HS-27A (cell line): ENCODE measurements at regions not wholly inside any gene's neighbourhood (a gene's known extent, or its start where the extent isn't known, plus 50 kb on each side); places are given as distances from the start of the nearest gene placed in this dataset.

Experiments
- DNase-seq: peaks from one replicate; pipeline ENCODE4 v3.0.0-alpha.2; 2012; ENCODE audit warnings: low read depth, missing footprints

DNA sequence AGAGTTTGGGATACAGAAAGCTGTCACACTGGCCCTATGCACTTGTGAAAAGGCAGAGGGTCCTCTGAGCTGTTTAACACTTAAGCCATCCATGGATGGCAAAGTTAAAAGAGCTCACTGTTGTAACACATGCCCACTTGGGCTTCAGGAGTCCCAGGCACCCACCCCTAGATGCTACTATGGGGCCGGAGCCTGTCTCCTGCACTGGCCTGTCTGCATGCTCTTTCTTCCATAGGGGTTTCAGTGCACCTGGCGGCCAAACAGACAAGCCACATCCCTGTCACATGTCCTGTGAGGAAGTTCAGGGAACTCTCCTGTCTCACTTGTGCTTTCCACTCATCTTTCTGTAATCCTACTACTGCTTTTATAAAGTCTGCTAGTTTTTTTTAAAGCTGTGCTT, 2586.0 kb downstream of the PCDH7 start:
- DNase-seq = no peak

GRCh38 chr4:33316033-33316432, 2595.9 kb downstream of the PCDH7 start:
- DNase-seq = no peak

DNA sequence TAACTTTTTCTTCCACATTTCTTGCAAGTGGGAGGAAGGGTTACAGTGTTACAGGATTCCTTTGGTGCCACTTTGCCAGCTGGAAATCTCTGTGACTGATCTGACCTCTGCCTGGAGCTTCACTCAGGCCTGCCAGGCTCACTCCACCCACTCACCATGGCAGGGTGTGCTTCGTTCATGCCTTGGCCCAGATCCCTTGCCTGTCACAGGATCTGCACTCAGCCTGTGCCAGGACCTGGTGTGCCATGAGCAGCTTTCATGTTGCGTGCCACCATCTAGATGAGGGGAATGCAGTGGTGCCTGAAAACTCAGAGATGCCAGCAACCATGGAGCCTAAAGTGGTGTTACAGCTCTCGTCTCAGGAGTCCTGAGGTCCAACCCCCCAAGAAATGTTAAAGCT, 2596.4 kb downstream of the PCDH7 start:
- DNase-seq = no peak

DNA sequence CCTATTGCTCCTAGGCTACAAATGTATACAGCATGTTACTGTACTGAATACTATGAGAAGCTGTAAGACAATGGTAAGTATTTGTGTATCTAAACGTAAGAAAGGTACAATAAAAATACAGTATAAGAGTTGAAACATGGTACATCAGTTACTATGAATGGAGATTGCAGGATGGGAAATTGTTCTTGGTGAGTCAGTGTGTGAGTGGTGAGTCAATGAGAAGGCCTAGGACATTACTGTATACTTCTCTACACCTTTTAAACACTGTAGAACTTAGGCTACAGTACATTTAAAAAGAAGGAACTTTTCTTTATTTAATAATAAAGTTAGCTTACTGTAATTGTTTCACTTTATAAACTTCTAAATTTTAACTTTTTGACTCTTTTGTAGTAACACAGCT, 2603.2 kb downstream of the PCDH7 start:
- no peak for DNase-seq

GRCh38 chr4:33334416-33334815, 2614.2 kb downstream of the PCDH7 start:
- DNase-seq = no peak

GRCh38 chr4:33339762-33340161, 2619.6 kb downstream of the PCDH7 start:
- DNase-seq = no peak

GRCh38 chr4:33340168-33340567, 2620.0 kb downstream of the PCDH7 start:
- DNase-seq = no peak

- DNase-seq = no peak
Observed at GRCh38 chr4:33349376-33349775, 2629.2 kb downstream of the PCDH7 start.

DNA sequence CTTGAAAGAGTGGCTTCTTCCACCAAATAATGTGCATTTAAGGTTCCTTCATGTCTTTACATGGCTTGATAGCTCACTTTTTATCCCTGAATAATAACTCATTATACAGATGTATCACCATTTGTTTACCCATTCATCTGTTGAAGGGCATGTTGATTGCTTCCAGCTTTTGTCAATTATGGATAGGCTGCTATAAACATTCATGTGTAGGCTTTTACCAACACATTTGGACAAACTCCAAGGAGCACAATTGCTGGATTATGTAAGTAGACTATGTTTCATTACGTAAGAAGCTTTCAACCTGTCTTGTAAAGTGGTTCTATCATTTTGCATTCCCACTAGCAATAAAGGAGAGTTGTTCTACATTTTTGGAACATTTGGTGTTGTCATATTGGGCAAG, 2637.0 kb downstream of the PCDH7 start:
- no peak for DNase-seq

DNA sequence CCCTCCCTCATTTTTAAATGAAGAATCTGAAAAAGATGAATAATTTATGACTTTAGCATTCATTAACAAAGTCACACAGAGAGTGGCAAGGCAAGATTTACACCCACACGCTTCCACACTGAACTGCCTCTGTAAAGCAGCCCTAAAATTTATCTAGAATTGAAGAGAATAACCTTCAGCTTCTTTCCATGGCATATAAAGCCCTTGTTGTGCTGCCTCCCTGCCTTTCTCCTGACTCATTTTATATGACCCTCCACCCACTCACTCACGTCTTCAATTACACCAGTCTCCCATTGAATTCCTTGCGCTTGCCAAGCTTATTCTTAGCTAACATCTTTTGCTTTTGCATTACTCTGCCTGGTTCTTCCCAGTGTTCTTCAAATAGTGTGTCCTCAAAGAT, 2649.3 kb downstream of the PCDH7 start:
- DNase-seq = peak; percentile 2

DNA sequence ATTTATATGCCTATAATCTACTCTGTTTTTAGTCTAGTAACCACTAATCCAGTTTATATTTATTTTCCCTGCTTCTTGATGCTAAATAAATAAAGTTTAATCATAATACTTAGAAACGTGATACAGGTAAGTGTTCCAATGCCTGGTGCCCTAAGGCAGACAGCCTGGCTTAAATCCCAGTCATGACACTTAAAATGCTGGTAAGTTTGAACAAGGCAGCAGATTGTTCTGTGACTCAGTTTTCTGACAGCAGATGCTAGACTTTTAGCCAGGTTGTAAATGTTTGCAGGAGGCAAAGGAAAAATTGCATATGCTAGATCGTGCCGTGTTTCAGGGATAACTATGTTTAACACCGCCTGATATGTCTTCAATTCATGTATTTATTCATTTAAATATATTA, 2661.6 kb downstream of the PCDH7 start:
- no peak for DNase-seq

- DNase-seq = no peak
Observed at GRCh38 chr4:33386764-33387163, 2666.6 kb downstream of the PCDH7 start.

DNA sequence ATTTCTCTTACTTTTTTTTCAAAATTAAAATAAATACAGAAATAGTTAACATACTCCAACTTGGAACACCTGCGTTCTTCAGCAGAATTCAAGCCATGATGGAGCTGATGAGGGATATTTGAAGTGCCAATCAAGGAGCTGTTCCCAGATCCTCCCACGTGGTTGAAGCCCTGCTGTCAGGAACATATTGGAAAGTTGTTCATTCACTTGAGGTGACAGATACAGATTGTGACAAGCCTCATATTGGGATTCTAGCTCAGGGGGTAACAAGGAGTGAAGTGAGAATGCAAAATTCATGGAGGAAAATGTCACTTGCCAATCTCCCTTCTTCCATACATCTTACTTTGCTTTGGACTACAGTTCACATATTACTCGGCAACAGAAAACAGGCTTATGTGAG, 2670.8 kb downstream of the PCDH7 start:
- DNase-seq = no peak

DNA sequence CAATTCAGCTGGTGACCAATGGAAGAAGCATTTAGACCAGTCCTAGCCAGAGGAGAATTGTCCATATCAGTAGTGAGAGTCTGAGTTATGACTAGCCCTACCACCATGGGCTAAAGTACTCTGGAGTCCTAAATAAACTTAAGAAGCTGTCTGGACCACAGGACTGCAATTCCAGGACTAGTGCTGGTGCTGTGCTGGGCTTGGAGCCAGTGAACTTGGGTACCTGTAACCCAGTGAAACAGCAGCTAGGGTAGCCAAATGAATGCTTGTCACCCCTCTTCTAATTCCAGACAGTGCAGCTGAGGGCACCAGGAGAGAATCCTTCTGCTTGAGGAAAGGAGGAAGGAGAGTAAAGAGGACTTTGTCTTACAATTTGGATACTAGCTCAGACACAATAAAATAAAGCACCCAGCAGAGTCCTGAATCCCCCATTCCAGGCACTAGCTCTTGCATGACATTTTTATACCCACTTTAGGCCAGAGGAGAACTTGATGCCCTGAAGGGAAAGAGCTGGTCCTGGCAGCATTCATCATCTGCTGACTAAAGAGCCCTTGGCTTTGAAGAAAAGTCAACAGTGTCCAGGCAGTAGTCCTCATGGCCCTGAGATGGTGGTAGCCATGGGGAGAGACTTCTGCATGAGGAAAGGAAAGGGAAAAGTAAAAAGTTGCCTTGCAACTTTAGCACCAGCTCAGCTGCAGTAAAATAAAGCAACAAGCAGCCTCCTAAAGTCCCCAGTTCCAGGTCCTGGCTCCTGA, 2675.7 kb downstream of the PCDH7 start:
- DNase-seq = no peak

DNA sequence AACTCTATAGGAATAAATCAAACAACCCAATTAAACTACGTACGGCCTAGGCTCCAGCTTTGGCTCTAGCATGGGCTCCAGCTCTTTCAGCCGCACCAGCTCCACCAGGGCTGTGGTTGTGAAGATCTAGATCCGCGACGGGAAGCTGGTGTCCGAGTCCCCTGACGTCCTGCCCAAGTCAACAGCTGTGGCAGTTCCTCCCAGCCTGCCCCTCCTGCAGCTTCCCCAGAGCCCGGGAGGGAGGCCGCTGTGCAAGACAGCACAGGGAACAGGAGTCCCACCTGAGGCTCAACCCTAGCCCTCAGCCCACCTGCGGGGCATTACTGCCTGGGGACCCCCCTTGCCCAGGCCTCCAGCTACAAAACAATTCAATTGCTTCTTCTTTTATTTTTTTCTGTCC, 2680.3 kb downstream of the PCDH7 start:
- DNase-seq = no peak

DNA sequence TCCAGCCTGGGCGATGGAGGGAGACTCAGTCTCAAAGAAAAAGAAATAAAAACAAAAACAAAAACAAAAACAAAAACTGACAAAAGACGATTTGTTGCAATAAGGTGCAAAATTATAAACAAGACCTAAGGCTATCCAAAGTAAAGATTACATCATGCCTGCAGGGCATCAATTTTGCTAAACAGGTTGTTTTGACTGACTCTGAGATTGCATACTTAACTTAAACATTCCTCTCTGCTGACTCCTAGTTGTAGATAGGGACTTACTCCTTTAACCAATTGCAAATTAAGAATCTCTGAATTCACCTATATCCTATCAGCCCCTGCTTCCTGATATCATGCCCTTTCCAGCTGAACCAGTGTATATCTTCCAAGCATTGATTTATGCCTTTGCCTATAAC, 2687.3 kb downstream of the PCDH7 start:
- no peak for DNase-seq

GRCh38 chr4:33411182-33411581, 2691.0 kb downstream of the PCDH7 start:
- no peak for DNase-seq

- no peak for DNase-seq
Observed at GRCh38 chr4:33421887-33422286, 2701.7 kb downstream of the PCDH7 start.

DNA sequence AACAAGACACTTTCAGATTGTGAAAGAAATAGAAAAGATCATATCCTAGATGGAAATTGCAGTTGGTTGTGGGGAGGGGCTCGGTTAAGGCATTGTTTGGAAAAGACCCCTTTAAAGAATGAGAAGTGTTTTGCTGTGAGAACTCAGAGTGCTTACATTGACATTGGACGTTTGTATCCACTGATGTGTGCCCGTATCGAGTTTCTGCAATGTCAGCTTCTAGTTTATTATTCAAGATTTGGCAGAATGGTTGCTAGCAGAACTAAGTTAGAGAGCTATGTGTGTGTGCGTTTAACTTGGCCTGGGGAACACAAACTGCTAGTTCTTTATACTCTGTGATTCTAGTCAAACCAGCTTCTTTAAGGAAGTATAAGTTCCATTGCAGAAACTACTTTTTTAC, 2702.5 kb downstream of the PCDH7 start:
- DNase-seq = no peak

DNA sequence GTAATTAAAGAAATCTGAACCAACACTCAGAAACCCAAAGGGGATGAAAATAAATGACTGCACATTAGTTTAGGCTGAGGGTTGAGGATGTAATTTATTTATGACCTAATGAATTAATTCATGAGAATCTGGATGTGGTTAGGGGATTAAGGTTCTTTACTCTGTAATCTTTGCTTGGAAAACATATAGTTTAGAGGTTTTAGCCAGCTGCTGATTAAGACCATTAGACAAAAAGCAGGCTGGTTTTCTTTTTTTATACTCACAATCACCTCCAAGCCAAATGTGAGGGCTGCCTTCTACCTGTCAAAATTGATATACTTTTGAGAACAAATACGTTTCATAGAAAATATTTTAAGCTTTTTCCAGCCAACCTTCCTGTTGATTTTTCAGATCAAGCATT, 2705.8 kb downstream of the PCDH7 start:
- no peak for DNase-seq

- no peak for DNase-seq
Observed at GRCh38 chr4:33427676-33428075, 2707.5 kb downstream of the PCDH7 start.

GRCh38 chr4:33429971-33430370, 2709.8 kb downstream of the PCDH7 start:
- no peak for DNase-seq

- no peak for DNase-seq
Observed at GRCh38 chr4:33437406-33437805, 2717.2 kb downstream of the PCDH7 start.

- no peak for DNase-seq
Observed at GRCh38 chr4:33446953-33447352, 2726.8 kb downstream of the PCDH7 start.

DNA sequence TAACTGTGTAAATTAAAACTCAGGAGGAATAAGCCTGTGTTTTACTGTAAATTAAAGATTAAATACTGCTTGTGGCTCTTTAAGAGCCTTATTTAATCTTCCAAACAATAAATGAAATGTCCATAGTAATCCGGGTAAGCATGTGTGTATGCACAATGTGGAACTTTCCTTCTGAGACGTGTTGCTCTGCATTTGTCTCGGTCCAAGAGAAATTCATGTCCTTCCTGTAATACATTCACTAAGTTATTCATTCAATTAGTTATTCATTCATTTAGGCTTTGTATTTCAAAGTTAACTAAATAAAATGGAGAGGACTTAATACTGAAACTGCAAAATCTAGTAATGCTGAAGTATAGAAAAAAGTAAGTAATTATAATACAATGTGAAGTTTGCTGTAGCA, 2728.8 kb downstream of the PCDH7 start:
- no peak for DNase-seq
